Keratinocyte (primary cell): ENCODE measurements at regions not wholly inside any gene's neighbourhood (a gene's known extent, or its start where the extent isn't known, plus 50 kb on each side); places are given as distances from the start of the nearest gene placed in this dataset.

Experiments used
- EZH2 ChIP-seq: IDR thresholded peaks from one replicate; pipeline ENCODE4 v1.6.1; 2012; ENCODE audit warnings: inconsistent platforms, mild to moderate bottlenecking, low read length, moderate library complexity
- TF ChIP-seq, protein P1 (sequence below), 3 experiments: IDR thresholded peaks in 1 of 3; conservative IDR thresholded peaks in 1 of 3; optimal IDR thresholded peaks in 1 of 3; 2 replicates in 2 of 3; 3 replicates in 1 of 3; pipeline versions ENCODE3 to v1.5.1; 2011; ENCODE audit warnings: low read length in 3 of 3, mild to moderate bottlenecking in 3 of 3, moderate library complexity in 2 of 3, control low read depth in 1 of 3, inconsistent platforms in 1 of 3; ENCODE audit not compliant: insufficient read depth in 2 of 3; ENCODE audit errors: extremely low read depth in 1 of 3

DNA sequence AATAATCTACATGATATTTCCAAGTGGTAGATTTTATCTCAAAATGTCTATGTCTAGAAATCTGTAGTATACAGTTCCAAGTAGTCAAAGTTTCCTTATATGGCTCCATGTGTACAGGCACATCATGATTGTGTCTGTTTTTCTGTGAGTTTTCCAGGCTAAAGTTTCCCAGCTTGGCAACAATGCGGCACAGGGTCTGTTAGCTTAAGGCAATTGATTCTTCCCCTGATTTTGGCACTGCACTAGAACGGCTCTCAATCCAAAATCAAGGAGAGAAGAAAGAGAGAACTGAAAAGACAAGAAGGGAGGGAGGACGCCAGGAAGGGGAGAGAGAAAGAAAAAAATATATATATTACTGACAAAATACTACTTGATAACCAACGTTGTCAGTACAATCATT lies 193.9 kb upstream of the SNX7 start:
- TF ChIP-seq, protein P1, sequence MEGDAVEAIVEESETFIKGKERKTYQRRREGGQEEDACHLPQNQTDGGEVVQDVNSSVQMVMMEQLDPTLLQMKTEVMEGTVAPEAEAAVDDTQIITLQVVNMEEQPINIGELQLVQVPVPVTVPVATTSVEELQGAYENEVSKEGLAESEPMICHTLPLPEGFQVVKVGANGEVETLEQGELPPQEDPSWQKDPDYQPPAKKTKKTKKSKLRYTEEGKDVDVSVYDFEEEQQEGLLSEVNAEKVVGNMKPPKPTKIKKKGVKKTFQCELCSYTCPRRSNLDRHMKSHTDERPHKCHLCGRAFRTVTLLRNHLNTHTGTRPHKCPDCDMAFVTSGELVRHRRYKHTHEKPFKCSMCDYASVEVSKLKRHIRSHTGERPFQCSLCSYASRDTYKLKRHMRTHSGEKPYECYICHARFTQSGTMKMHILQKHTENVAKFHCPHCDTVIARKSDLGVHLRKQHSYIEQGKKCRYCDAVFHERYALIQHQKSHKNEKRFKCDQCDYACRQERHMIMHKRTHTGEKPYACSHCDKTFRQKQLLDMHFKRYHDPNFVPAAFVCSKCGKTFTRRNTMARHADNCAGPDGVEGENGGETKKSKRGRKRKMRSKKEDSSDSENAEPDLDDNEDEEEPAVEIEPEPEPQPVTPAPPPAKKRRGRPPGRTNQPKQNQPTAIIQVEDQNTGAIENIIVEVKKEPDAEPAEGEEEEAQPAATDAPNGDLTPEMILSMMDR (optimal IDR thresholded peaks at IDR 0.05 in 1 of 3, IDR thresholded peaks at IDR 0.05 in 1 of 3, conservative IDR thresholded peaks at IDR 0.05 in 1 of 3; ENCODE audit: extremely low read depth in 1 of 3, insufficient read depth in 2 of 3, low read length in 3 of 3), result no peak
- TF ChIP-seq EZH2, result no peak
